NOMO-1 (cell line): ENCODE measurements at regions not wholly inside any gene's neighbourhood (a gene's known extent, or its start where the extent isn't known, plus 50 kb on each side); places are given as distances from the start of the nearest gene placed in this dataset.
A peak's percentile ranks its signal among the peaks of the same experiment; 100 is the strongest.

ENCODE experiments used
- DNase-seq, 2 experiments: peaks; one replicate each; lab custom pipeline; 2025; ENCODE audit not compliant: unreplicated experiment in 2 of 2; lab: John Stamatoyannopoulos, UW

DNA sequence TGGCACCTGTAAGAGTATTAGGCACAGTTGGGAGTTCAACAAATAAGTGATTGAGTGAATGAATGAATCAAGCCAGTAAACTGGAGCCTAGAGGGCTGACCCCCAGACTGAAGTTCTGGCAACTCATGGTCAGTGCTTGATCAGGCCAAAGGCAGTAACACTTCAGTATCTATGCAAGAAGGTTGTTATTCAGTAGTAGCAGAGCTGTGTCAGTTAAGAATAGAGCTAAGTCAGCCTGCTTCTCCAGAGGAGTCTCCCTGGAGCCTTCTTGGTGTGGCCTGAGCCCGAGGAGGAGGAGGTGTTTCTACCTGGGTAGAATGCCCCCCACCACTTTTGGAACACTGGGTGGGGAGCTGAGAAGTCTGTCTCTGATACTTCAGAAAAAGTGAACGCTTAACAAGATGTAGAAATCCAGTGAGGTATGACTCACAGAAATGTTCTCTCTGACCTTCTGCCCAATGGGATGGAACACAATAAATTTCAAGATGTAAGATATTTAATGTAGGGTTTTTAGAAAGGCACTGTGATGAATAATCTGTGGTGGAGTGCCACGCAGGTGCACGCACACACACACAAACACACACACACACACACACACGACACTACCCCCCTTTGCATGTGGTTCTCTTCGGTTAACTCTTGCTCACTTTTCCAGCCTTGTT is 219.9 kb downstream of the HIPK3 start:
- DNase-seq, result no peak

DNA sequence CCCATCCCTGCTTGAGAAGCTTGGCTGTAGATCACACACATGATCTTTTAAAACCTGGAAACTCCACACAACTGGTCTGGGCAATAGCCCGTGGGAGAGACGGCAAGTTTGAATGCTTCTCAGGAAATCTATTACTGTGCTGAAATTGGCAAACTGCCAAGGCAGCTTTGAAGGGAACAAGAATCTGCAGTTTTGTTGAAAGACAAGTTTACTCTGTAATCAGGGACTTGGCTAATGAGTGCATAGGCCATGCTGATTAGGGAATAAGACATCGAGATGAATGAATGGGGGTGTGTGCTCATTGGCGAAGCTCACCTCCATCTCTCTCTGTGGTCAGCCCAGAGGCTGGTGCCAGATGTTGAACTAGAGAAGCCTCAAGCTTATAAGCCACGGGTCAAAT is 218.8 kb downstream of the HIPK3 start:
- DNase-seq, result no peak

DNA sequence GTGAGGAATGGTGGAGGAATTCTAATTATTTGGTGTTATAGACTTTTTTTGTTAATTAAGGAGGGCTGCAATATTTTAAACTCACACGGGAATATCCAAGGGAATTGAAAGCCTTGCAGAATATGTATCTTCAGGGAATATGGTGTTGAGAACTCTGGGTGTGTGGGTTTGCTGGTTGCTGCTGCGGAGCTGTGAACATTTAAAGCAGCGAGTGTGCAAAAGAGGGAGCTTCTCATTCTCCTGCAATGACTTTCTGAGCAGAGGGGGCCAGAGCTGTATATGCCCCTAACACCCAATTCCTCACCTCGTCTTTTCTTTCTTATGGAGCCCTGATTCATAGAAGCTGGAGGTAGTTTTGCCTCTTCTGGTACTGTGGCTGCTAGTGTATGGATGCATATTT is 217.7 kb downstream of the HIPK3 start:
- DNase-seq, result no peak

DNA sequence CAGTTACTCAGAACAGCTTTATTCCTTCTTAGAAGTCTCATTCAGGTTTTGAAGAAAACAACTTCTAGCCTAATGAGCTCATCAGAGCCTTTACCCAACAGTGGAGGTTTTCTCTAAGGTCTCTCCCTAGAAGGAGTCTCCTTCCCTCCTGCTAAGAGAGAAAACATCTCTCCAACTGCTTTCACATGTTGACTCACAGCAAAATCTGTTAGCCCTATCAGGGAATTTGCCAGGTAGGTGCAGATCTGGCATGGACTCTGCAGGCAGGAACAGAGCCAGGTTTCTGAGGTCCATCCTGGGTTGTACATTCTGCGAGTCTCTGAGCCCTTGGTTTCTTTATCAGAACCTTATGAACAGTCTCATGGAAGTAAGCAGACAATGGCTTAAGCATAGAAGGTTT is 214.4 kb downstream of the HIPK3 start:
- no peak for DNase-seq

DNA sequence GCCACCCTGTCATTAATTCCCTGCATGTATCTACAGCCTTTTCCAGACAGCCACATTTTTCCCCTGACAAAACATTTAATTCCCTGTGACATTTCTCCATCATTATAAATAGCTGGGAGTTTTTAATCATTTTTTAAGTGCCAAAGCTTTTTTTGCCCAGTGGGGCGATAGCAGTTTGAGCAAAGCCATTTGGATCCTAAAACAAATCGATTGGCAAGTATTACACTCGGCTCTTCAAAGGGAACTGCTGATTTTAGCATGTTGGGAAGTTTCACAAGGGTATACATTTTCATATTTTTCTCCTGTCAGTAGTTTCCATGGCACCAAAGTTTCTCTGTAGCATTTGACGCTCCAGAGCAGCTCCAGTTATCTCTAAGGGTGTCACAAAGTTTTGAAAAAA is 210.8 kb downstream of the HIPK3 start:
- DNase-seq, result no peak

DNA sequence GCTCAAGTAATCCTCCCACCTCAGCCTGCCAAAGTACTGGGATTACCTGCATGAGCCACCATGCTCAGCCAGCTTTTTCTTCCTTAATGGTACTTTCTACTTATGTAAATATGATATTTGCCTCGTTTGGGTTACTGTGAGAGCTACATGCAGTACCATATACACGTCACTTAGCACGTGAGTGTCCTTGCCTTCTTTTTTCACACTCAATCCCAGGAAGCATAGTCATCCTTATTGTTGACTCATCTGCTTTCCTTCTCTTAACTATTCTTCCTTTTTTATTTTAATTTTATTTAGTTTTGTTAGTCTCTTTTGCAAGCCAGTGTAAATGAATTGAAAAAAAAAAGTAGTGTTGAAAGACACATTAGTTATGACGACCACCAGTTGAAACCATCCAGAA is 205.9 kb downstream of the HIPK3 start:
- DNase-seq, result no peak

DNA sequence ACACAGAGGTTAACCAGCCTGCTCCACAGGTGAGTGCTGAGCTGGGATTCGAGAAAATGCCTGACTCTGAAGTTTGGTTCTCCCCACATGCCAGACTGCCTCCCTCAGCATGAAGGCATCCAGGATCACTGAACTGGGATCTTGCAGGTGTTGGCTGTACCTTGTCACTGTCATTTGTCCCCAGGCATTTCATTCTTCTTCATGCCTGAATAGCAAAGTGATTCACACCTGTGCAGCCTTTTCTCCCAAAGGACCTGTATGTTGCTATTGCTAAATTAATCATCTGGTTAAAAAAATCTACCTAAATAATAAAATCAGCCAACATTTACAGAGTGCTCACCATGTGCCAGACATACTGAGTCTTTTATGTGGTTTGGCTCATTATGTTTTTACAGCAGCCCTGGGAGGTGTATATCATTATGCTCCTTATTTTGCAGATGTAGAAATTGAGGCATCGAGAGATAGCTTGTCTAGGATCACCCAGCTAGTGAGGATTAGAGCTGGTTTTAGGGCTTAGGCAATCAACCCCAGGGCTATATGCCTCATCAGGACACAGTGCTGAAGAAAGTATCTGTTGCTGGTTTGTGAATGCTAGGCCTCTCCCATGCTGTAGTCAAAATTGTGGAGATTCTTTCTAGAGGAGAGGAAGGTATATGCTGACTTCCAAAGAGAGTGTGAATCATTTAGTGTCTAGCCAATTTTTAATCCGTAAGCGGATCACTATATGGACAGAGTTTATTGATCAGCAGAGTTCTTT is 204.4 kb downstream of the HIPK3 start:
- no peak for DNase-seq

DNA sequence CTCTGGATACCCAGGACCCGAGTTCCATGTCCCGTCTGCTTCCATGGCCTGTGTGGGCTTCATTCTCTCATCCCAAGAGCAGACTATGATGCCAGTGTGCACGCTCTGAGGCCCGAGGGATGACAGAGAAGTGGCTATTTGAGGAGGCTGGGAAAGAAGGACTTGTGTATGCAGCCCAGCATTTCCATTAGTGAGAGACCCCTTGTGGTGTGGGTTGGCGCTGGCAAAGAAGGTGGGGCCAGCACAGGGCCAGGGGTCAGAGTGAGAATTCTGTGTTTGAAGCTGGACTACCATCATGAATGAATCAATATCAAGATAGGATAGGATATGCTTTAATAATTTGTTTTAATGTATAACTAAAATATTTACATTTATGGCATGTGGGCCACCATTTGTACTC is 200.8 kb downstream of the HIPK3 start:
- no peak for DNase-seq

DNA sequence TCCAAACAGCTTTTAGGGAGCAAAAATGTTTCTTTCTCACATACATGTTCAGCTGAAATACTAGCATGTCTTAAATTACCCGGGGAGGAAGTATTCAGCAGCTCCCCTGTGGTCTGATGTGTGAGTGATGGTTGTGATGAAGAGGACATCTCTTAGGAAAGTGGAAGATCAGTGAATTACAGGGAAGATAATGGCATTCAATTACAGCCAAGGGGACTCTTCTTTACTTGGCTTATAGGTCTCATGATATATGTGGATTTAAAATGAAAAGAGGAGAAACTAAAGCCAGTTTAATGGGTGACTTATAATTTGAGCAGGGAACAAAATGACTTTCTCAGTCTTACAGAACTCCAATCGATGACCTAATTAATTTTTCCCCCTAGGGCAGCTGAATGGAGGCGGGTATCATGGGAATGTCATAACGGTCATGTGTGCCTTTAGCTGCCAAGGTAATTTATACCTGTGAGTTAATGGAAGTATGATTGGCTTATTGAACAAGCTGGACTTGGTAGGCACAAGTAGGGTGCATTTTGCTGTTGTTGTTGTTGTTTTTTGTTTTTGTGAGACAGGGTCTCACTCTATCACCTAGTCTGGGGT is 198.8 kb downstream of the HIPK3 start:
- DNase-seq, result no peak

DNA sequence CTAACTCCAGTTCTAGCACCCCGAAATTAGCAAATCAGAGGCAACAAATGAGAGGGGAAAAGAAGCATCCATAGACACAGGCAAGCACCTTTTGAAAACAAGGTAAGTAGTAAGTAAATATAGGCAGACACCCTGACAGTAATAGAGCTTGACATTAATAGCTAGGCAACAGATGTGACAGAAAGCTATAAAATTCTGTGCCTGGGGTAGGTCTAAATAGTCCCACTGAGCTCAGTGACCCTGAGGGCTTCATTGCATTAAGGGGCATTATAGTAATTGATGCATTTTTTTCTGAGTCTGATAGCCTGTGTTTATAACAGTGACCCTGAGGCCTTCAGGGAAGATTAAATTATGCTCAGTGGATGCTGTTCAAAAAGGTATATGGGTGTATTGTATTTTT is 197.1 kb downstream of the HIPK3 start:
- DNase-seq, result no peak

DNA sequence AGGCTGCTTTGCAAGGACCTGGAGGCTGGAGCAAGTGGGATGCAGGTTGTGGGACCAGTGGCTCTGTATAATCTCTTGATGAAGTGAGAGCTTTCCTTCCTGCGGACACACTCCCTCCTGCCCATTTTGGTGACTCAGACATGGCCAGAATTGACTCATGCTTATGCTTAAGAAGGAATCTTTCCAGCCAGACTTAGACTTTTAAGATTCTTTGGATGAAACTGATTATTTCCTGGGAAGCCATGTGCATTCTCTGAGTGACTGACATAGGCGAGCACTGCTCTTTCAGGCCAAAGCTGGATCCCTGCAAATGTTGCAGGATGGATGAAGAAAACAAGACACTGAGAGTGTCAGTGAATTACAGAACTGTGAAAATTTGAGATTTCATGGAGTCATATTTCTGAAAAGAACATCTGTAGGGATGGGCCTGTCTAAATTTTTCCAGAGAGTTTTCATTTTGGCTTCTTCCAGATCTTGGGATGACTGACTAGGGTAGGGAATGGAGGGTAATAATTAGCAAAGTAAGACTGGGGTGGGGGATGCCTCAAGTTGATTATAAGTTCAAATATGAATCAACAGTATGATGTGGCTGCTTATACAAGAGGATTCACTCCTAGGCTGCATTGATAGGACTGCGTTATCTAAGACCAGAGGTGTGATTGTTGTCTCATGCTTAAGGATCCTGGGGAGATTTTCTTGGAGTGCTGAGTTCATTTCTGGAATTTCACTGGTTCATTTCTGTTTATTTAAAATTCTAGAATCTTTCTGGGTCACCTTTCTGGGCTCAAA is 195.8 kb downstream of the HIPK3 start:
- no peak for DNase-seq

DNA sequence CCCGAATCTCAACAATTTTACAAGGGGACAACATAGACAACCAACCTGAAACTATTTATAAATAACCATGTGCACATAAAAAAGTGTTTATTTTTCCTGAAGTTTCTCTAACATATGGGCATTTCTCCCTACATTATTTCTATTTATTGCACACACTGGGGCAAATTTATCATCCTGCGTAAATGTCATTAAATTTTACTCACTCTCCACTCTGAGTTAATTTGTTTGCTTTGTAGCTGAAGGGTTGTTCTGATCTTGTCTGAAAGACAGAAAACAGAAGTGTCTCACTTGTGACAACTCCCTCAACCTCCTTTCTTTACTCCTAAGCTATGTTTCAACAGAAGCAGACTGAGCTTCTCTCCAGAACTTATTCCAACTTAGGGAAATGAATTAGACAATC is 194.2 kb downstream of the HIPK3 start:
- no peak for DNase-seq

DNA sequence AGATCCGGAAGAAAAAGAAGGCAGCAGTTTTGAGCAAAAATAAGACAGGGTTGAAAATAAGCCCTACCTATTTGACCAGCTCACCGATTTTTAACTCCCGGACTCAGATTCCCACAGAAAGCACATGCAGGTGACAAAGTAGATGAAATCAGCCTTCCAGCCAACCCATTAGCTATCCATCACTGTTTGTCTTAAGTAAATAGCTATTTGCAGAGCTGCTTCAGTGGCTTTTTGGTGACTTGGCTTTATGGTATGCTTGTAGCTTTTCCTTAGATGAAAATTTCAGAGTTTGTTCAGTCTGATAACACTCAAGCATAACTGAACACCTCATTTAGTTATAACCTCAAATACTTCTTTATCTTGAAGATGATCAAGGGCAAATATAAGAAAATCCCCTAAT is 192.6 kb downstream of the HIPK3 start:
- no peak for DNase-seq

DNA sequence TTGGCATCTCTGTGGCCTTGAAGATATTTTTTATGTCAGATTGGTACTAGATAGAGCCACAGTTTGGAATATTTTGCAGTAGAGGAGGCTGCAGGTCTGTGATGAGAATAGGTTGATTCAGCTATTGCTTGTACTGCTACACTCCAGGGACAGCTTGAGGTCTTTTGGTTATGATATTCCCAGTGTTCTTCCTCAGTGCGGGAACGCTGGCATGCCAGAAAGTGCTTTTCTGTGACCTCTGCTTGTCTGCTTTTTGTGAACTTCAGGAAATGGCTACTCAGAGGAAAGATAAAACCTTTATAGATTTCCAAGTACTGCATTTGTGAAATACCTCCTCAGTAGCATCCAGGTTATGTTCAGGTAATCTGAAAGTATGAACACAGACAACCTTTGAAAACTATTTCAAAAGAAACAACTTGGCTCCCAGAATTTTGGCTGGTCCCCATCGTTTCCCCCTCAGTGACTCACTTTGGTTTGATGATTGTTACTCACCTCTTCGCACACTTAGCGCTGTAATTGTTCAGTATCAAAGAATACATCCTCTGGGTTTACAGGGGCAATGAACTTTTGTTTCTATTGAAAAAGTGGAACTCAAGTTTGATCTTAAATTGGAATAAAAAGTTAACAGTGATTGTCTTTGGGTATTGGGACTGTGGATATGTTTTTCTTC is 191.4 kb downstream of the HIPK3 start:
- no peak for DNase-seq

DNA sequence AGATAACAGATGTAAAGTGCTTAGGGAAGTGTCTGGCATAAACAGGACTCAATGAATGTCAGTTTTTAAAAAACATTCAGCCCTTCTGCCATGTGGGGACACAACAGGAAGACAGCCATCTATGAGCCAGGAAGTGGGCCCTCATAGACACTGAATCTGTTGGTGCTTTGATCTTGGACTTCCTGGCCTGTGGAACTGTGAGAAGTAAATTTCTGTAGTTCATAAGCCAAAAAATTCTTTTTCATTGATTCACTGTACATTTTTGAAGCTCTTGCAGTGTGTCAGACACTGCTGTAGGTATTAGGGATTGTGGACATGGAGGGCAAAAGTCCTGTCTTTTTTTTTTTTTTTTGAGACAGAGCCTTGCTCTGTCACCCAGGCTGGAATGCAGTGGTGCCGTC is 188.6 kb downstream of the HIPK3 start:
- no peak for DNase-seq

DNA sequence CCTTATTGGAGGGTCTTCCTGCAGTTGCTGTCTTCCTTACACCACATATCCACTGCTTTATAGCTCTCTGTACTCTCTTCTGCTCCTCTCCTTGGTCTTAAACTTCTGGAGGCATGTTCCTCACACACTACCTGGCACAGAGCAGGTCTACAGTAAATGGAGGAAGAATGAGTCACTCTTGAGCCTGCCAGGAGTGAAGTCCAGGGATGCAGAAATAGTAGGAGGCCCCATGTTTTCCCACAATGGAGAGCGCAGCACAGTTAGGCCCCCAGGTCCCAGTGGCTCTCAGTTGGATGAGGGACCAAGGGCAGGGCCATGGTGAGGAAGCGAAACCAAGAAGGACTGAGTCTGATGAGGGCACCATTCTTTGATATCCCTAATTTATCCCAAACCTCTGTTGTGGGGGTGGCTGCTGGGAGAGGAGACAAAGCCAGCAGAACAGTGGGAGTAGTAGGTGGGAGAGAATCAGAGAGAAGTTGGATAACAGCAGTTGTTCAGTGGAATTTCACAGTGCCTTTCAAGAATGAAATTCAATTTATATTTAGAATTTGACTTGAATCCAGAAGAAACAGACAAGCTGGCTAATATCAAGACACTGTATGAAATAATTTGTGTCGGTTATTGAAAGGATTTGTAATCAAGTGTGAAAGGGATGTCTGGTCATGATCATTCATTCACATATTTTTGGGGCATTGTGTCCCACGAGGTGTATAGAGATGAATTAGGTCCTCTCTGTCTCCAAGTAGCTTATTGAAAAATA is 187.8 kb downstream of the HIPK3 start:
- no peak for DNase-seq

DNA sequence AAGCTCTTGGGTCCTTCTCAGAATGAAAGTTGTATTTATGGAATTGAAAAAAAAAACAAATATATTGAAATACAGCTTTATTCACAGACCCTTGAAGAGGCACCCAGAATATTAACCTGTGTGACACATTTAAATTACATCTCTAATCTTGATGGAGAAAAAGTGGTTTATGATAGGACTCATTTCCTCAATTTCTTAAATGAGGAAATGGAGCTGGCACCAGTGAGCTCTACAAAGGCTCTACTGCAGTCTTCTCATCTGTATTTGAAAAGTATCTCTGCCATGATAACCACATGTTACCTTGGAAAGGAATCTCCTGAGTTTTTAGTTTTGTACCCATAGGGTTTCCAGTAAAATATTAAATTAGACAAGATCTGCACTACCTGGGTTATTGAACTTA is 186.5 kb downstream of the HIPK3 start:
- peak in 1 of 2 experiments; percentile 36 for DNase-seq

DNA sequence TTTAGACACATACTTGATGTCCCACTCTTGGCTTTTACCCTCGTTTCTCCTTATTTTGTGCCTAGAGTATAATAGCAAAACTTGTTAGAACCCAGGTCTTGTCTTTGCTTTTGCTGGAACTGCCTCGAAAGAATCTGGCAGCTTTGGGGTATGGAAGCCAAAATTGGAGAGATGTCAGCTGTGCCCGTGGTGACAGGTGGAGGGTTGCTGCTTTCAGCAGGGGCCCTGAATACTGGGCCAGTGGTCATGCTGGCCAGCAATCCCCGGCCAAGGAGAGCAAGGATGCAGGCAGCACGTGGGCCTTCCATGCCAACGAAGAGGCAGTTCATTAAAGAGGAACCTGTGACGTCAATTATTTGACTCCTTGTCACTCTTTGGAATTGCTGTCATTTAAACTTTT is 181.1 kb downstream of the HIPK3 start:
- no peak for DNase-seq

DNA sequence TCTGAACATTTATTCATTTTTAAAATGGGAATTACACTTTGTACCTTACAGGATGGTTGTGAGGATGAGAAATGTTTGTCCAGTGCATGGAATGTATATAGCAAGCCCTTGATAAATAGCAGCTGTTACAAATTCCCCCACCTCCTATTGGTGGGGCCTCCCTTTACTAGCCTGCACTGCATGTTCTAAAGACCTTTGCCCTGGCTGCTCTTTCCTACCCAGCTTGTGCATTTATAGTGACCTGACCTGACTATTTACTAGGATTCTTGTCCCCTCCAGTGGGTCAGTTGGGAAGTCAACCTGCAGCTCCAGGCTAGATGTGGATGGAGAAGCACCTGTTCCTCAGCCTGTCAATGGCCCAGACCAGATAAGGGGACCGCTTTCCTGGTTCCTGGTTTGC is 180.3 kb downstream of the HIPK3 start:
- DNase-seq, result no peak

DNA sequence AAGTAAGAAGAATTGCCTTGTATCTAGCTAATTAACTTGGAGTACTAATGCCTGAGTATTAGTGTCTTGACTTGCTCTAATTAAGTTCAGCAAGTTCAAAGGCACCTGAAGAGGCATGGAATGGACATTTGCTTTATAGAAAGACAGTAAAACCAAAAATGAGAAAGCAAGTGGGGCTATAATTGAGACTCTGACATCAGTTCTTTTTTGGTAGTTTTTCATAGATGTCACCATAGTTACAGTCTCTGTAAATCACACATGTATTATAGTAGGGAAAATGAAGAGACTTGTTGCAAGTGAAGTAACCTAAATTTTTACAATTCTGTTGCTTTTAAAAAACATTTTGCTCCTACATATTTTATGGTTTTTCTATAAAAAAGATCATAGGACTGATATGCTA is 178.0 kb downstream of the HIPK3 start:
- no peak for DNase-seq
